ENCODE measurements at regions not wholly inside any gene's neighbourhood (a gene's known extent, or its start where the extent isn't known, plus 50 kb on each side); places are given as distances from the start of the nearest gene placed in this dataset.
A peak's percentile ranks its signal among the peaks of the same experiment; 100 is the strongest.

DNA sequence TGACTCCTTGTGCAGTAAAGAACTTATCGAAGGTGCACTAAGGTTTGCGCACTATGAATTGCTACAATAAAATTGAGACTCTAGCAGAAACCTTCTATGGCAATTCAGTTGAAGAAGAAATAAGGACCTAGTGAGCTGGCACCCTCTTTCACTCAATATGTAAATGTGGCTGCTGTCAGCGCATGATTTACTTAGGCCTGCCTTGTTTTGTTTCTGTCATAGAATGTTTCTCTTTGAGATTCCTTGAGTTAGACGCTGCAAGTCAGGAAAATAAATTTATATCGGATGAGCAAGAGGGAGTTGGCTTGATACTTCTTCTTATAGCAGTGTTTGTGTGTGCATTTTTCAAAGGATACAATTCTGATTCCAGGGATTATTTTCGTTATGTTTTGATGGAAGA, 322.1 kb downstream of the BLID start:
- DNase-seq (ENCODE audit: low read depth), result no peak

DNA sequence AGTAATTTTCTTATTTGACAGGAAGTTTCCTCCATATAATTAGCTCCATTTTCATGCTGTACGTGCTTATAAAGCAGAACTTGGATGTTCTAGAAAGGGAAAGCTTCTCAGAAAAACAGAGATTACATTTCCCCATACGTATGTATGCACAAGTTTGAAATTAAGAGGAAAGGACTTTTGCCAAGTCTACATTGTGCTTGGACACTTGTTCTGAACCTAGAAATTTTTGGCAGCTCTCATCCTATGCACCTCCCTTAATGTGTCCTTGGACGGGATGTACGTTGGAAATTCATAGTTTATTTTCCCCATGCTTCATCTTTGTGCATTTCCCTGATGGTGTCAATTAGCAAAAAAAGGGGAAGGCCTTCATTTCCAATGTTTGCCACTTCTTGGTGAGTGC, 322.7 kb downstream of the BLID start:
- DNase-seq (ENCODE audit: low read depth), result no peak

DNA sequence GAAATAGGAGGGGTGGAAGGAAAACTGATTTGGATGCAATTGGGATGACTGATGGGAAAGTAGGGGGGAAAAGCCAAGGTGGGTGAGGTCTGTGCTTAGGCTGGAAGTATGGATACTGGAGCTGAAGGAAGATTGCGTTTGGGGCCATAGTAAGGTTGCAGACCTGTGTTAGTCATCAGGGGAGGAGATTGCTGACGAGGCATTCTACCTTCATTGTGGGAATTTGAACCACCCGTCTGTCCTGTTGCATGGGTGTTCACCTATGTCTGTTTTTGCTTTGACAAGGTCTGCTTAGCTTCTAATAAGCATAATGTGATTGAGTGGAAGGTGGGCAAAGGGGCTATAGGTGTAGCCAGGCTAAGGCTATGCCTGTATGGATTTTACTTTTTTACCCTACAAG, 323.8 kb downstream of the BLID start:
- no peak for DNase-seq (ENCODE audit: low read depth)

DNA sequence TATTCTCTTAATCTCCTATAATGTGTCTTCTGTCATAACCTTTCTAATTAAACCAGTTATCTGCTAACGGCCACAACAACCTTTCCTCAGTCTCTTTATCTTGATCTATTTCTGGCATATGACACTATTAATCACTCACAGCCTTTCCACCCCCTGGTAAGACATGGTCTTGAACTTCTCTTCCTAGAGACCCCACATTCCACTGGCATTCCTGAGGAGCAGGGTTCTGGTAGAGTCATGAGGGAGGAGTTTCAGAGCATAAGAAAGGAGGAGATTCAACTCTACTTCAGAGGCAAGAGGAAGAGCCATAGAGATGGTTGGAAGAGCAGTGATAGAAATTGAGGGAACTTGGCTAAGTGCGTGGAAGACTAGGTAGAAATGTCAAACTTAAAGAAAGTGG, 325.6 kb downstream of the BLID start:
- DNase-seq (ENCODE audit: low read depth), result peak; percentile 30

DNA sequence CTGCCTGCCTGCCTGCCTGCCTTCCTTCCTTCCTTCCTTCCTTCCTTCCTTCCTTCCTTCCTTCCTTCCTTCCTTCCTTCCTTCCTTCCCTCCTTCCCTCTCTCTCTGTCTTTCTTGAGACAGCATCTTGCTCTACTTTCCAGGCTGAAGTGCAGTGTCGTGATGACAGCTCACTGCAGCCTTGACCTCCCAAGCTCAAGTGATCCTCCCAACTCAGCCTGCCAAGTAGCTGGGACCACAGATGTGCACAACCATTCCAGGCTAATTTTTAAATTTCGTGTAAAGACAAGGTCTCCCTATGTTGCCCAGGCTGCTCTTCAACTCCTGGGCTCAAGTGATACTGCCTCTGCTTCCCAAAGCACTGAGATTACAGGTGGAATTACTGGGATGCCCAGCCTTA, 328.2 kb upstream of the SORL1-AS1 start:
- DNase-seq (ENCODE audit: low read depth), result no peak

DNA sequence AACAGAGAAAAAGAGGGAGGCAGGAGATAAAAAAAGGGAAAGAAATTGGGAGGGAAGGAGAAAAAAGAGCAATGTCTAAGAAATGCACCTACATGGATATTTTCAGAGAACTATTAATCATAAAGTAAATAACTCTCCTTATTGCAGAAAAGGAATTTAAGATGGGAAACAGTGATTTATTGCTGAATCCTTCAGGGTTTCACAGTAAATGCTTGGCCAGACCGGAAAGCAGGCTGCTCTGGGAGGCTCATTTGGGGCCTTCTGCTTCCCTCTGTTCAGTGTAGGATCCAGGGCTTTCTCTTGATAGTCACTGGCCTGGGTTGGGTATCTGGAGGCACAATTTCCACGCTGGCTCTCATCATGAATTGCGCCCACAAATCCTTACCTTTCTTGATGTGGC, 324.3 kb upstream of the SORL1-AS1 start:
- peak; percentile 52 for DNase-seq (ENCODE audit: low read depth)

DNA sequence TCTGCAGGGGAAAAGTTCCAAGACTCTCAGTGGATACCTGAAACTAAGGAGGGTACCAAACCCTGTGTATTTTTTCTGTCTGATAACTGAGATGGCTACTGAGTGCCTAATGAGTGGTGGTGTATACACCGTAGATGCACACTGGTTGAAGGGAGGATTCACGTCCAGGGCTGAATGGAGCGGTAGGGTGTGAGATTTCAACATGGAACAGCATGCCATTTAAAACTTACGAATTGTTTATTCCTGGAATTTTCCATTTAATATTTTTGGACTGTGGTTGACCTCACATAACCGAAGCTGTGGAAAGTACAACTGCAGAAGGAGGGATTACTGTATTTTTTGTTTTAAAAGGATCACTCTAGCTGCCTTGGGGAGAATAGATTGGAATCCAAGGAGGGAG, 322.5 kb upstream of the SORL1-AS1 start:
- DNase-seq (ENCODE audit: low read depth), result no peak

DNA sequence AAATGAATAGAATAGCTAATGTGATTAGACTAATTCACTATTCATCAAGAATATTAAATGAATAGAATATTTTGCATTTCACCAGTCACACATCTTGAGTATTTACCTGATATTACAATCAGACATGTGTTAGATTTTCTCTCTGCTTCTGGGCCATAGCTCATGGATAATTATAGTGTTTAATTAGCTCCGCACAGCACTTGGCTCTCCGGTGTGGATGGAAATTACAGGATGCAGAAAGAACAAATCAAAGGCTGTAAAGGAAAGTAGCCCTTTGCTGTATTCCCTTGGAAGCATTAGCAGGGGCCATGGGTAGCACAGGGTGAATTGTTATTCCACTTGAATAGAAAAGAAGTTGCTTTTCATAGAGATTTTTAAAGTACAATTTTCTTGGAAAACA, 320.3 kb upstream of the SORL1-AS1 start:
- no peak for DNase-seq (ENCODE audit: low read depth)

DNA sequence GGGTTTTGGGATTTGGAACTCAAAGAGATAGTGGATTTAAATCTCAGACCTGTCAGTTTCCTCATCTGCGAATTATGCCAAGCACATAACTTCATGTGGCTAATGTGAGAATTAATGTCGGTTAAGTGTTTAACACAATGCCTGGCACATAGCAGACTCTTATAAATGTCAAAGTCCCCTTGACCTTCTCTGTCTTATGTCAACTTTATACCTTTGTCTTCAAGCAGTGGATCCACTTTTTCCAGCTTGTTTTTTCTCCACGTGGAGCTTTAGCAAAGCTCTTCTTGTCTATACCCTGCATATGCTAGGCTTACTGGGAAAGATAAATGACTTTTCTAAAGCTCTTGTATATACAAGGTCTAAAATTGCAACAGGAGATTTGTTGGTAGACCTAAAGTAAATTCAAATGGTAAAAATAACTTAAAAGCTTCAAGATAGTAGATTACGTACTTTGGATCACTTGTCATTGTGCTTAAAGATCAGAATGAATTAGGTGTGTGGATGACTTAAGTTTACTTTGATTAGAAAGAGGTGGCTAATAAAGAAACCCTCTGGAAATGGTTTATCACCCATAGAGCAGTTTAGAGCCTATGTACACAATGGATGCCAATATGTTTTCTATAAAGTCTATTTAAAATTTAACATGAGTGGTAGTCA, 318.3 kb upstream of the SORL1-AS1 start:
- no peak for DNase-seq (ENCODE audit: low read depth)

DNA sequence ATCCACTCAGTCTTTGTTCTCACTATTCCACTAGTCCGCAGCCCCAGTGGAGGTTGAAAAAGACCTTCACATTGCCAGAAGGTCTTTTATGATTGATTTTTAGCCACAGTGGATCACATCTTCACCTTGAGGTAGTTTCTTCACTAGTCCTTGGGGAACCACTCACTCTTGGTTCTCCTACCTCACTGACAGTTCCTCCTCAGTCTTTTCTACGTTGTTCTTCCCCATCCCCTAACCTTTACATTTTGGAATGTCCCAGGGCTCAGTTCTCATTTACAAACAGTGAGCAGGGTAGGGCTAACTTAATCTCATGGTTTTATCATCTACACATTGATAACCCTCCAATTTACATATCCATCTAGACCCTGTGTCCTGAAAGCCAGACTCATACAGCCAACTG, 316.4 kb upstream of the SORL1-AS1 start:
- DNase-seq (ENCODE audit: low read depth), result no peak

DNA sequence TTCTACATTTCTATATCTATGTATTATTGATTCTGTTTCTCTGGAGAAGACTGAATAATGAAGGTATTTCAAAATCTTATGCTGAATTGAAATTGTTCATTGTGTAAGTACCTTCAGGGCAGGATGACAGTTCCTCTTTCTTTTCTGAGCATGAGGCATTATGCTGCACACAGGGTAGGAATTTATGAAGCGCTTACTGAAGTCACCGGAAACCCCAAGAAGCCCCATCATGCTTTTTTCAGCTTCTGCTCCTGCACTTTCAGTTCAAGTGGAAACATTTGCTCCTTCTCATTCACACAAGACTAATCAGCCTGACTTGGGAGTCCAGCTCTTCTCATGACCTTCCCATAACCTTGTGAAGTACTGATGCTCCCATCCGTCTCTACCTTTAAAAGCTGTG, 314.7 kb upstream of the SORL1-AS1 start:
- DNase-seq (ENCODE audit: low read depth), result peak; percentile 9

DNA sequence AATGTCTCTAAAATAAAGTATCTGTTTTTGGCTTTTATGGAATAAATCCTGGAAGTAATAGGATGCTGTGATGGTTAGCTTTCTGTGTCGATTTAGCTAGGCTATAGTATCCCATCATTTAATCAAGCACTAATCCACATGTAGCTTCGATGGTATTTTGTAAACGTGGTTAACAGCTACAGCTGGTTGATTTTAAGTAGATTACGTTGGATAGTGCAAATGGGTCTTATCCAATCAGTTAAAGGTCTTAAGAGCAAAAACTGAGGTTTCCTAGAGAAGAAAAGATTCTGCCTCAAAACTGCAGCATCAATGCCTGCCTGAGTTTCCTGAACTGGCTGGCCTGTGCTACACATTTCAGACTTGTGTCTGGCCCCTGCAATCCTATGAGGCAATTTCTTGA, 314.2 kb upstream of the SORL1-AS1 start:
- no peak for DNase-seq (ENCODE audit: low read depth)

DNA sequence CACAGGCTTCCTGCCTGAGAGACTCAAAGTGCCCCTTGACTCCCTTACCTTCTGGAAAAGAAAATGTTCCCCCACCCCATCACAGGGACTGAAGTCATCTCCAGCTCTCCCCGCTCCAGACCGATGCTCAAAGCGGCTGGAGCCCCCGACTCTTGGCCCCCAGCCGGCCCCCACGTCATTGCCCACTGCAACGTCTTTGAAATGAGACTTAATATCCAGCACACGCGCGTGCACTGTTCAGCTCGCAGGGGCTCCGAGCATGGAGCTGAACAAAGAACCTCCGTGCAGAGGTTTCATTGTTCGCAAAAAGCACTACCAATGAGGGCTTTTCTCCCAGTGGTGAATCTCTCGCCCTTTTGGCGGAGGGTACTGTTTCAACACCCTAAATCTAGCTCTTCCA, 313.4 kb upstream of the SORL1-AS1 start:
- DNase-seq (ENCODE audit: low read depth), result no peak

DNA sequence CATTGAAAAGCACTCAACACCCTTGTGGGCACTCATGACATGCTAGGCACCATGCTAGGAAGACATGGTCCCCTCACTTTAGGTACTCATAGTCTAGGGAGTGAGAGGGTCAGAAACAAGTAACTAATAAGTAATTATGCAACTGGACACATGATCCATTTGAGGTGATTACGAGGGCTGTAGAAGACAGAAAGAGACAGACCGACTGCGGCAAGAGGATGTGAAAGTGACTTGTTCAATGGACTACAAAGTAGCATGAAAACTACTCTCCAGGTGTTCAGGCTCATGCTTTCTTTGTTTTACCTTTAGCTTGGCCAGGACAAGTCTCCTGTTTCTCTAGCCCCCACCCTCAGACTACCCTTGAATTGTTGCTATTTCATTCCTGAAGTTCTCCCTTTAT, 310.8 kb upstream of the SORL1-AS1 start:
- no peak for DNase-seq (ENCODE audit: low read depth)

DNA sequence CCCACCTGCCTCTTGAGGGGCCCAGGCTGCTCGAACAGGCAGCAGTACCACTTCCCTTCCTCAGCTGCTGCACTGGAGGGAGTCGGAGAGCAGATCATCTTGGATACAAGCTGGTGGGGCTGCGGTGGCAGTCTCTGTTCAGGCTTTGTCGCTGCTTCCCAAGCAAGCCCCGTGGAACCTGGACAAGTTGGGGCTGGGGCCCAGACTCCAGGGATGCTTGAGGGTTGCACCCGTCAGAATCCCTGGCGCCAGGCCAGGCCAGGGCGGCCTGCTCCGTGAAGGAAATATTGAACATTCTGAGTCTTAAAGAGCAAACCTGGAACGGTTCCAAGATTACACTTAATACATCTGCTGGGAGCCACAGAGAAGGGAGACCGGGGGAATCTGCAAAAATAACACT, 310.1 kb upstream of the SORL1-AS1 start:
- DNase-seq (ENCODE audit: low read depth), result peak; percentile 29

DNA sequence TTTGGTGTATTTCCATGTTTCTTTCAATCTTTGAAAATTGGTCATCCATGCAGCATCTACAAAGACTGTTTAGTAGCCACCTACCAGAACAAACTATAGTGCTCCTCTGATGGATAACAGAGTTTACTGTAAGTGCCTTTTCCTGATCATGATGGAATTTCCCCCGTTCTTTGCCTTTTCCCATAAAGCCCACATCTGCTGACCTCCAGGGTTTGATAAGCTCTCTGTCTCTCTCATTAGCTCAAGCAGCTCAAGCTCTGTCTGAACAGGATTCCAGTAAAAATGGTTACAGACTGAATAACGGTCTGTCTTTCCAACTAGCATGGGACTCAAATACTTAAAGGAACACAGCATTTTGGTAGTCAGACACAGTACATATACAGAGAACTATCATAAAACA, 308.4 kb upstream of the SORL1-AS1 start:
- no peak for DNase-seq (ENCODE audit: low read depth)

DNA sequence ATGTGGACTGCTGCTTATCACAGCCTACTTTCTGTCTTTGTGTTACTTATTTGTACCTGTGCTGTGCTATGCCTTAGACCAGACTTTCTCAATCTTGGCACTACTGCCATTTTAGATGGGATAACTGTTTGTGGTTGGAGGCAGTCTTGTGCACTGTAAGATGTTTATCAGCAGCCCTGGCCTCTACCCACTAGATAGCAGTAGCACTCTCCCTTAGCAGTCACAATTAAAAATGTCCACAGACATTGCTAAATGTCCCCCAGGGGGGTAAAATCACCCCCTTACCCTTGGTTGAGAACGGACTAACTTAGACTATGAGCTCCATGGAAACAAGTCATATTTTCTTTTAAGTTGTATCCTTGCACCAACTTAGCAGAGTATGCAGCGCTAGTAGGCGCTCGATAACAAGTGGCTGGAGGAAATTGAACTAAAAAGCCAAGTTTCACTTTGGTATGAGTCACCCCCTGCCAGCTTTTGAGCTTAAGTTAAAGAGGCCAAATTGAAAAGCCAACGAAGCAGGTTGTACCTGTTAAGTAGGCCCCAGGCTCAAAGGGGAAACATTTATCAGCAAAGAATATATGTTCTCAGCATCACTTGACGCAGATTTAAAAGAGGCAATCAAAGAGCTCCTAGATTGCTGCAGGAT, 304.8 kb upstream of the SORL1-AS1 start:
- DNase-seq (ENCODE audit: low read depth), result no peak

DNA sequence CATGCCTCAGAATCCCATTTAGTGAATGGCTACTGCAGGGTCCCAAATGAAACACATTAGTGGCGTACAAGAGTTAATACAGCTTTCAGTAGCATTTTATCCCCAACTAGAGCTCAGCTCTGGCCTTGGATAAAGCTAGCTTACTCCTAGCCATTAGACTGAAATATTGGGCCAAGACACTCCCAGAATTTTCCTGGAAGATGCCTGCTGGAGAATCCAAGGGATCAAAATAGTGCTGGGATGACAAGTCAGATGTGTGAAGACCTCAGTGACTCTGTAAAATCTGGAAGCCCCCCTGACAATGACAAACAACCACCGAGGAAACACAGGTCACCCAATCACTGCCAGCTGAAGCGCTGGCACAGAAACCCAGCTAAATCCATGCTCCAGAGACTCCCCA, 303.1 kb upstream of the SORL1-AS1 start:
- DNase-seq (ENCODE audit: low read depth), result no peak

DNA sequence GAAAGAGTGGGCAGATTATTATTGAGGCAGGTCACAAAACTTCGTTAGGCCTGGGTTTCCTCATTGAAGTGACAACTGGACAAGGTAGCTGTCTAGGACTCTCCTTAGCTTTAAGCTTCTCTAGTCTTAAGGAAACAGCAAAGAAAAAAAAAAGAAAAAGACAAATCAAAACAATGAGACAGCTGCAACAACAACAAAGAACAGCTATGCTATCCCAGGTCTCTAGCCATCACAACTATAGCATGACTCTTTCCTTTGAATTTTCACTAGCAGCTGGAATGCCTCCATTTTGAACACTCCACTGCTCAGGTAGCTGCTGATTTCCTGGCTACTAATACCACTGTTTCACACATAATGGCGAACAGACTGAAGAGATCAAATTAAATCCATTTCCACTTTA, 302.4 kb upstream of the SORL1-AS1 start:
- no peak for DNase-seq (ENCODE audit: low read depth)

DNA sequence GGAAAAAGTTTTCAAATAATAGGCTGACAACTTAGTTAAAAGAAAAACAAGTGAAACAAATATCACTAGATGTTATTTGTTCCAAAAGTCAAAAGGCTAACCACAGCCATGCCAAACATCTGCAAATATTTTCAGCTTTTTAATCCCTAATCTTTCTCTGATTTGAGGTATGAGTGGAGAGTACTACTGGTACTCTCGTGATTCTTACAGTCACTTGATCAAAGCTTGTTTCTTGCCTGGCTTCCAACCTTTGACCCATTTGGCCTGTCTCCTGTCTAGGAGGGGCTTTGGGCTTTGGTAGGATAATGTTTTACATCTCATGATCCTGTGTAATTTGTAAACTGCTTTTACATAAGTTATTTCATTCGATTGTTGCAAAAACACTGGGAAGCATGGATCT, 301.8 kb upstream of the SORL1-AS1 start:
- DNase-seq (ENCODE audit: low read depth), result peak; percentile 21

DNA sequence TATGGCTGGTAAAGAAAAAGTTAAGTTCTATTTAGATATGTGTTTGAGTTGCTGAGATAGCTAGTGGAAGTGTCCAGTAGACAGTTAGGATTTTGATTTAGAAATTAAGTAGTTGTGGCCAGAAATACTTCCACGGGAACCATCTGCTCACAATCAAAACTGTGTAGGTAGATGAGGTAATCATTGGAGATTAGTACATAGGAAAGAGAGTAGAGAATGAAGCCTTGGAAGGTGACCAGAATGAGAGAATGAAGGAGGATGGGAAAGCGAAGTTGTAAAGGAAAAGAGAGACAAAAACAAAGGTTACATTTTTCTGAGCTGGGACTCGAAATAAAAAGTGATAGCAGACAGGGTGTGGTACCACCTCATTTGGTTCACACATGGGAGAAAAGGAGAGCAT, 296.9 kb upstream of the SORL1-AS1 start:
- DNase-seq (ENCODE audit: low read depth), result no peak

DNA sequence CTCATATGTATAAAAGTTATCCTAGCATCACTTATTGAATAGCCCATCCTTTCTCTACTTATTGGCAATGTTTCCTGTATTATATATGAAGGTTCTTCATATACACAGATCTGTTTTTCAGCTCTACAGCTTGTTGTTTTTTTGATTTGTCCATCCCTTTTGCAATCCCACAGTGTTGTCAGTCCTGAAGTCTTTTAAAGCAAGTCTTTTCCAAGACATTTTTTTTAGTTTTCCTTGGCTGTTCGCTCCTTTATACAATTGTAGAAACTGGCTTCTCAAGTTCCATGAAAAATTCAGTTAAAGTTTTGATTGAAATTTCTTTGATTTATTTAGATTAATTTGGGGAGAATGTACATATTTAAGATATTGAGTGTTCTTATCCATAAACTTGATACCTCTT, 295.3 kb upstream of the SORL1-AS1 start:
- no peak for DNase-seq (ENCODE audit: low read depth)

DNA sequence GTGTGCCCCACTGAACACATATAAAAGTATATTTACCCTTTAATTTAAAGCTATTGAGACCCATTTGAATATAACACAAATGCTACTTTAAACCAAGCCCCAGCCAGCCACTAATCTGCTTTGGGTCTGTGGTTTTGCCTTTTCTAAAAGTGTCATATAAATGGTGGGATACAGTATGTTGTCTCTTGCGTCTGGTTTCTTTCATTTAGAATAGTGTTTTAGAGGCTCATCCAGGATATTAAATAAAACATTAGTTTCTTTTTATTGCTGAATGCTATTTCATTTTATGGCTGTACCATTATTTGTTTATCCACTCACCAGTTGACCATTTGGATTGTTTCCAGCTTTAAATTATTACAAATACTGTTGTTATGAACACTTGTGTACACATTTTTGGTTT, 290.5 kb upstream of the SORL1-AS1 start:
- DNase-seq (ENCODE audit: low read depth), result no peak

DNA sequence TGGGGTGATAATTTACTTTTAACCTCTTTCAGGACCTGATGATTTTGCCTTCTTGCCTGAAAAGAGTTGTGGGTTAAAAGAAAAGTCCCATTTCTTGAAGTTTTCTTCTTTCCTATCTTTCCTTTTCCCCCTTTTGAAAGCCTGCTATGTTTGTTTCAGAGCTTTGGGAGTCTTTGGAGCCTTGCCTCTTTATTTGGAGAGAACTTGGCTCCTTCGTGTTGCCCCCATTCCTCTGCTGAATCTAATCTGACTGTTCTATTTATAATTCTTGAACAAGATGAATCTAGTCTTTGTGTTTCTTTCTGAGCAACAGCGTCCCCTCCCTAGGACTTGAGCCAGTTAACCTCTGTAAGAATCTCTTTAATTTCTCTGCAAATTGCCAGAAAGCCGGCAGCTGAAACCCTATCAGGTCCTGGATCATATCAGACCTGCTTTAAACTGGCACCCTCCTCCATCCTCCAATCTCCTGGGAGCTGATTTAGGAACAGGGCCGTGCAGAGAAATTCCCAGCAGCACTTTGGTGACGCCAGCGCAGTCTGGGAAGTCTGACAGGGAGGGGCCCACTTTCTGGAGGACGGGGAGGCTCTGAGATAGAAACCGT, 289.1 kb upstream of the SORL1-AS1 start:
- peak; percentile 31 for DNase-seq (ENCODE audit: low read depth)
